Mesendoderm (in vitro differentiated cells): ENCODE measurements at regions not wholly inside any gene's neighbourhood (a gene's known extent, or its start where the extent isn't known, plus 50 kb on each side); places are given as distances from the start of the nearest gene placed in this dataset.

Experiments used
- DNase-seq: peaks from one replicate; pipeline ENCODE4 v3.0.0; 2013
- H2AK5ac ChIP-seq: 2 replicates; pipeline ENCODE4 v1.6.1; 2013; ENCODE audit warnings: low read length, inconsistent platforms
- H2BK120ac ChIP-seq: 2 replicates; pipeline ENCODE4 v1.6.1; 2013; ENCODE audit warnings: low read depth, mild to moderate bottlenecking, low read length, moderate library complexity, mixed read lengths
- H2BK15ac ChIP-seq: replicated peaks from 2 replicates; pipeline ENCODE4 v1.6.1; 2013; ENCODE audit warnings: low read depth, mild to moderate bottlenecking, moderate library complexity
- H2BK5ac ChIP-seq: 2 replicates; pipeline ENCODE4 v1.6.1; 2013; ENCODE audit warnings: low read length, inconsistent platforms
- H3K18ac ChIP-seq: 2 replicates; pipeline ENCODE4 v1.6.1; 2013; ENCODE audit warnings: mild to moderate bottlenecking, low read length, mixed read lengths
- H3K23ac ChIP-seq: one replicate; pipeline ENCODE4 v1.6.1; 2013; ENCODE audit warnings: low read length
- H3K27ac ChIP-seq: 2 replicates; pipeline ENCODE4 v1.5.1; 2013; ENCODE audit warnings: low read depth, mild to moderate bottlenecking, inconsistent platforms, low read length, moderate library complexity
- H3K27me3 ChIP-seq: 2 replicates; pipeline ENCODE4 v1.6.1; 2013; ENCODE audit warnings: low read length, control low read depth, mild to moderate bottlenecking, inconsistent platforms; ENCODE audit not compliant: insufficient read depth, poor library complexity
- H3K36me3 ChIP-seq: 2 replicates; pipeline ENCODE4 v1.6.1; 2013; ENCODE audit warnings: low read length, inconsistent platforms; ENCODE audit not compliant: control insufficient read depth, insufficient read depth
- H3K4ac ChIP-seq: one replicate; pipeline ENCODE4 v1.6.1; 2013; ENCODE audit warnings: low read depth, mild to moderate bottlenecking, low read length, moderate library complexity
- H3K4me1 ChIP-seq: 2 replicates; pipeline ENCODE4 v1.6.1; 2013; ENCODE audit warnings: low read depth, low read length, inconsistent platforms; ENCODE audit not compliant: control insufficient read depth
- H3K4me2 ChIP-seq: 2 replicates; pipeline ENCODE4 v1.6.1; 2013; ENCODE audit warnings: low read length
- H3K4me3 ChIP-seq: 2 replicates; pipeline ENCODE4 v1.5.1; 2013; ENCODE audit warnings: mild to moderate bottlenecking, low read length
- H3K56ac ChIP-seq: one replicate; pipeline ENCODE4 v1.6.1; 2013; ENCODE audit warnings: low read length
- H3K79me1 ChIP-seq: 2 replicates; pipeline ENCODE4 v1.6.1; 2013; ENCODE audit warnings: low read length, inconsistent platforms
- H3K79me2 ChIP-seq: 2 replicates; pipeline ENCODE4 v1.6.1; 2013; ENCODE audit warnings: mild to moderate bottlenecking, low read length; ENCODE audit not compliant: control insufficient read depth, insufficient read depth
- H3K9ac ChIP-seq: 2 replicates; pipeline ENCODE4 v1.6.1; 2013; ENCODE audit warnings: low read length, inconsistent platforms
- H4K5ac ChIP-seq: one replicate; pipeline ENCODE4 v1.6.1; 2013; ENCODE audit warnings: low read length
- H4K8ac ChIP-seq: one replicate; pipeline ENCODE4 v1.6.1; 2013; ENCODE audit warnings: low read depth, mild to moderate bottlenecking, control low read depth, low read length, moderate library complexity
- WGBS: extraction: QIAGEN DNeasy Blood & Tissue Kit; methylation state at CpG from one replicate; pipeline ENCODE4 v1.1.7; 2013; ENCODE audit warnings: low lambda C conversion rate, missing lambda C conversion rate; ENCODE audit not compliant: insufficient coverage; ENCODE audit errors: extremely low coverage; 5-methylcytosine and 5-hydroxymethylcytosine counted together

- Histone ChIP-seq H2AK5ac (no peak overlapping the region), H3K4me3 (no peak overlapping the region), H2BK5ac (no peak overlapping the region), H3K79me2 (no peaks in the 10 kb centered on the region), H3K79me1 (no peaks in the 10 kb centered on the region), H3K9ac (no peak overlapping the region), H3K27me3 (no peaks in the 10 kb centered on the region), H4K5ac (no peak overlapping the region), H4K8ac (no peak overlapping the region), H3K4me1 (no peaks in the 10 kb centered on the region), H3K4me2 (no peak overlapping the region), H3K18ac (no peak overlapping the region), H3K23ac (peak overlapping the region; percentile 45), H3K4ac (no peak overlapping the region), H3K56ac (no peak overlapping the region), H2BK120ac (no peak overlapping the region), H3K27ac (no peak overlapping the region), H3K36me3 (no peaks in the 10 kb centered on the region), H2BK15ac (no peak overlapping the region)
- WGBS: no CpG with 5 or more reads among the region's 12 CpGs
- peak; percentile 37 for DNase-seq
These were observed 497.7 kb downstream of the OCA2 start for GRCh38 chr15:27601239-27601960.

GRCh38 chr15:27599034-27599433, 500.1 kb downstream of the OCA2 start:
- no peak overlapping the region for H3K4me2 ChIP-seq
- H3K4me3 ChIP-seq: no peak overlapping the region
- H3K4ac ChIP-seq: no peak overlapping the region
- WGBS: no CpG with 5 or more reads among the region's 8 CpGs
- no peaks in the 10 kb centered on the region for H3K79me2 ChIP-seq
- no peak overlapping the region for H2BK120ac ChIP-seq
- no peak overlapping the region for H2AK5ac ChIP-seq
- no peak for DNase-seq
- H2BK5ac ChIP-seq: no peak overlapping the region
- H3K27ac ChIP-seq: no peak overlapping the region
- no peaks in the 10 kb centered on the region for H3K36me3 ChIP-seq
- no peak overlapping the region for H3K23ac ChIP-seq
- H3K56ac ChIP-seq: no peak overlapping the region
- H2BK15ac ChIP-seq: no peak overlapping the region
- no peak overlapping the region for H4K5ac ChIP-seq
- no peaks in the 10 kb centered on the region for H3K4me1 ChIP-seq
- H3K18ac ChIP-seq: no peak overlapping the region
- H3K79me1 ChIP-seq: no peaks in the 10 kb centered on the region
- no peaks in the 10 kb centered on the region for H3K27me3 ChIP-seq
- H3K9ac ChIP-seq: no peak overlapping the region
- H4K8ac ChIP-seq: no peak overlapping the region

GRCh38 chr15:27598251-27599009, 500.7 kb downstream of the OCA2 start:
- H2BK15ac ChIP-seq: no peak overlapping the region
- H2BK5ac ChIP-seq: no peak overlapping the region
- no peak overlapping the region for H4K8ac ChIP-seq
- no peaks in the 10 kb centered on the region for H3K27me3 ChIP-seq
- no peak overlapping the region for H3K4me2 ChIP-seq
- H3K79me1 ChIP-seq: no peaks in the 10 kb centered on the region
- no peak overlapping the region for H3K9ac ChIP-seq
- H3K4ac ChIP-seq: no peak overlapping the region
- no peak overlapping the region for H4K5ac ChIP-seq
- H3K79me2 ChIP-seq: no peaks in the 10 kb centered on the region
- H3K4me3 ChIP-seq: no peak overlapping the region
- H3K56ac ChIP-seq: no peak overlapping the region
- no peak overlapping the region for H2BK120ac ChIP-seq
- no CpG with 5 or more reads among the region's 10 CpGs for WGBS
- DNase-seq: no peak
- H3K23ac ChIP-seq: no peak overlapping the region
- no peak overlapping the region for H3K18ac ChIP-seq
- no peaks in the 10 kb centered on the region for H3K36me3 ChIP-seq
- no peaks in the 10 kb centered on the region for H3K4me1 ChIP-seq
- H2AK5ac ChIP-seq: no peak overlapping the region
- H3K27ac ChIP-seq: no peak overlapping the region

- Histone ChIP-seq H3K4me2 (no peak overlapping the region), H3K79me1 (no peaks in the 10 kb centered on the region), H2BK15ac (no peak overlapping the region), H3K36me3 (no peaks in the 10 kb centered on the region), H3K56ac (no peak overlapping the region), H4K8ac (no peak overlapping the region), H2AK5ac (no peak overlapping the region), H4K5ac (no peak overlapping the region), H3K27me3 (no peaks in the 10 kb centered on the region), H3K4ac (no peak overlapping the region), H3K4me3 (no peak overlapping the region), H3K27ac (no peak overlapping the region), H3K23ac (no peak overlapping the region), H3K79me2 (no peaks in the 10 kb centered on the region), H2BK120ac (no peak overlapping the region), H3K18ac (no peak overlapping the region), H3K9ac (no peak overlapping the region), H3K4me1 (no peaks in the 10 kb centered on the region), H2BK5ac (no peak overlapping the region)
- no peak for DNase-seq
- no CpG with 5 or more reads among the region's 8 CpGs for WGBS
These were observed 503.9 kb downstream of the OCA2 start for GRCh38 chr15:27595211-27595610.

- Histone ChIP-seq H3K4me1 (no peaks in the 10 kb centered on the region), H3K56ac (no peak overlapping the region), H3K4me2 (no peak overlapping the region), H3K27ac (no peak overlapping the region), H3K27me3 (no peaks in the 10 kb centered on the region), H3K4me3 (no peak overlapping the region), H3K23ac (no peak overlapping the region), H3K36me3 (no peaks in the 10 kb centered on the region), H2BK5ac (no peak overlapping the region), H3K4ac (no peak overlapping the region), H3K9ac (no peak overlapping the region), H4K8ac (no peak overlapping the region), H4K5ac (no peak overlapping the region), H2BK120ac (no peak overlapping the region), H2BK15ac (no peak overlapping the region), H3K79me2 (no peaks in the 10 kb centered on the region), H3K18ac (no peak overlapping the region), H2AK5ac (no peak overlapping the region), H3K79me1 (no peaks in the 10 kb centered on the region)
- DNase-seq: peak; percentile 37
- no CpG with 5 or more reads among the region's 3 CpGs for WGBS
These were observed 506.9 kb downstream of the OCA2 start for GRCh38 chr15:27592036-27592760.
